ENCODE measurements at regions not wholly inside any gene's neighbourhood (a gene's known extent, or its start where the extent isn't known, plus 50 kb on each side); places are given as distances from the start of the nearest gene placed in this dataset.

GRCh38 chr3:41035456-41036022 lies 163.8 kb upstream of the CTNNB1 start:
- Mint-ChIP-seq H3K9me3 (no peaks in the 10 kb centered on the region), H3K27me3 (peaks cover 4% of the 10 kb centered on the region), H3K27ac (no peak overlapping the region), H3K4me3 (no peak overlapping the region), H3K4me1 (ENCODE audit: low read depth) (no peaks in the 10 kb centered on the region), H3K36me3 (ENCODE audit: low read depth) (no peaks in the 10 kb centered on the region)

- Mint-ChIP-seq H3K36me3 (ENCODE audit: low read depth) (no peaks in the 10 kb centered on the region), H3K9me3 (no peaks in the 10 kb centered on the region), H3K27me3 (no peaks in the 10 kb centered on the region), H3K4me1 (ENCODE audit: low read depth) (no peaks in the 10 kb centered on the region), H3K4me3 (no peak overlapping the region), H3K27ac (no peak overlapping the region)
Measured at GRCh38 chr3:41037651-41038334, 161.5 kb upstream of the CTNNB1 start.

DNA sequence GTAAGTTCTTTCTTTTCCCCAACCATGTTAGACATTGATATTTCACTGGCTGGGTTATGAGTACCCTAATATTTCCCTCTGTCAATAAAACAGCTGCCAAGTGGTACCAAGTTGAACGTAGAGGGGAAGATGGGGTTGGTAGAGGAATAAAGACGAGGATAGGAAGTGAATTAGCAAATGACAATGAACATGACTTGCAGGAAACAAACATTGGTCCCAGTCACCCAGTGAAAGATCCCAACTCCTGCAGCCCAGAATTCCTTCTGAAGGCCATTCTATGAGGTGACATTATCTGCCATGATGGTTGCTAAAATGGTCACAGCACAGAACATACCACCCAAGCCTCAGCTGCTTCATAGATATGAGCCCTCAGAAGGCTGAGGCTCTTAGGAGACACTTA lies 159.0 kb upstream of the CTNNB1 start:
- no peaks in the 10 kb centered on the region for H3K4me1 Mint-ChIP-seq (ENCODE audit: low read depth)
- H3K27me3 Mint-ChIP-seq = no peaks in the 10 kb centered on the region
- H3K36me3 Mint-ChIP-seq (ENCODE audit: low read depth) = no peaks in the 10 kb centered on the region
- H3K27ac Mint-ChIP-seq = no peak overlapping the region
- no peak overlapping the region for H3K4me3 Mint-ChIP-seq
- H3K9me3 Mint-ChIP-seq = no peaks in the 10 kb centered on the region

- no peak overlapping the region for H3K27ac Mint-ChIP-seq
- H3K27me3 Mint-ChIP-seq = no peaks in the 10 kb centered on the region
- no peaks in the 10 kb centered on the region for H3K36me3 Mint-ChIP-seq (ENCODE audit: low read depth)
- H3K9me3 Mint-ChIP-seq = no peaks in the 10 kb centered on the region
- H3K4me3 Mint-ChIP-seq = no peak overlapping the region
- no peaks in the 10 kb centered on the region for H3K4me1 Mint-ChIP-seq (ENCODE audit: low read depth)
Measured at GRCh38 chr3:41041462-41041861, 157.8 kb upstream of the CTNNB1 start.

DNA sequence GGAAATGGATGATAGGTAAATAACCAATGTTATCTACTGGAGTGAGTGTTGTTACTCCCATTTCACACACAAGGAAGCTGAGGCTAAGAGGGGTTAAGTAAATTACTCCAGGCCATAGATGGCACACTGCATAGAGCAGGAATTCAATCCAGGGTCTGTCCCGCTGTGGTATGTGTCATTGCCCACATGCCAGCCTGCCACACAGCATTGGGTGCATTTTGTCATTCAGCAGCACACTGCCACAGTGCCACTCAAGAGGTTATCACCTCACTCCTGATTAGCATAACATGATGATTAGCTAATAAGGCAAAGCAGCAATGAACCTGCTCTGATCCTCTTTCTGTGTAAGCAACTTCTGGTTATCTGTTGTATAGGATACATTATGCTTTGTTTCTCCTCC lies 157.4 kb upstream of the CTNNB1 start:
- Mint-ChIP-seq H3K4me1 (ENCODE audit: low read depth) (no peaks in the 10 kb centered on the region), H3K9me3 (no peaks in the 10 kb centered on the region), H3K27ac (no peak overlapping the region), H3K4me3 (no peak overlapping the region), H3K27me3 (no peaks in the 10 kb centered on the region), H3K36me3 (ENCODE audit: low read depth) (no peaks in the 10 kb centered on the region)

GRCh38 chr3:41044523-41044922 lies 154.8 kb upstream of the CTNNB1 start:
- Mint-ChIP-seq H3K36me3 (ENCODE audit: low read depth) (no peaks in the 10 kb centered on the region), H3K9me3 (no peaks in the 10 kb centered on the region)

DNA sequence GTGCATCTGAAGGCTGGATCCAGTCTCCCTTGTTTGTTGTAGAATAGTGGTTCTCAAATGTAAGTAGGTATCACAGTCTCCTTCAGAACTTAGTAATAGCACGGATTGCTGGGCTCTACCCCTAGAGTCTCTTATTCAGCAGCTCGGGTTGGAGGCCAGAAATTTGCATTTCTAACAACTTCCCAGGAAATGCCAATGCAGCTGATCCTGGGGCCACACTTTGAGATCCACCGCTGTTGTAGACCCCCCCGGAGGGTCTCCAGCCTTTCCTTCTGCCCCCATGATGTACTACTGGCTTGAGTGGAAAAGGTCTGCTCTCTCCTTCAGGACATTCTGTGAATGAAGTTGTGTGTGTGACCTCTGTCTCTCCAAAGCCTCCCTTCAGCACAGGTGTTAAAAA lies 153.8 kb upstream of the CTNNB1 start:
- no peak overlapping the region for H3K4me3 Mint-ChIP-seq
- H3K4me1 Mint-ChIP-seq (ENCODE audit: low read depth) = no peaks in the 10 kb centered on the region
- no peak overlapping the region for H3K27ac Mint-ChIP-seq
- H3K36me3 Mint-ChIP-seq (ENCODE audit: low read depth) = no peaks in the 10 kb centered on the region
- H3K27me3 Mint-ChIP-seq = no peaks in the 10 kb centered on the region
- no peaks in the 10 kb centered on the region for H3K9me3 Mint-ChIP-seq

More at GRCh38 chr3:41044523-41044922, 154.8 kb upstream of the CTNNB1 start:
- H3K27ac Mint-ChIP-seq = no peak overlapping the region
- H3K4me1 Mint-ChIP-seq (ENCODE audit: low read depth) = no peaks in the 10 kb centered on the region
- H3K4me3 Mint-ChIP-seq = no peak overlapping the region
- H3K27me3 Mint-ChIP-seq = no peaks in the 10 kb centered on the region

GRCh38 chr3:41050144-41050543 lies 149.2 kb upstream of the CTNNB1 start:
- H3K9me3 Mint-ChIP-seq = peaks cover 2% of the 10 kb centered on the region
- H3K4me3 Mint-ChIP-seq = no peak overlapping the region
- H3K27ac Mint-ChIP-seq = no peak overlapping the region
- H3K4me1 Mint-ChIP-seq (ENCODE audit: low read depth) = peaks cover 4% of the 10 kb centered on the region
- peaks cover 3% of the 10 kb centered on the region for H3K27me3 Mint-ChIP-seq
- no peaks in the 10 kb centered on the region for H3K36me3 Mint-ChIP-seq (ENCODE audit: low read depth)

GRCh38 chr3:41053220-41053619 lies 146.1 kb upstream of the CTNNB1 start:
- peaks cover 2% of the 10 kb centered on the region for H3K9me3 Mint-ChIP-seq
- peaks cover 3% of the 10 kb centered on the region for H3K27me3 Mint-ChIP-seq
- H3K4me3 Mint-ChIP-seq = no peak overlapping the region
- no peaks in the 10 kb centered on the region for H3K36me3 Mint-ChIP-seq (ENCODE audit: low read depth)
- peaks cover 4% of the 10 kb centered on the region for H3K4me1 Mint-ChIP-seq (ENCODE audit: low read depth)
- H3K27ac Mint-ChIP-seq = no peak overlapping the region

DNA sequence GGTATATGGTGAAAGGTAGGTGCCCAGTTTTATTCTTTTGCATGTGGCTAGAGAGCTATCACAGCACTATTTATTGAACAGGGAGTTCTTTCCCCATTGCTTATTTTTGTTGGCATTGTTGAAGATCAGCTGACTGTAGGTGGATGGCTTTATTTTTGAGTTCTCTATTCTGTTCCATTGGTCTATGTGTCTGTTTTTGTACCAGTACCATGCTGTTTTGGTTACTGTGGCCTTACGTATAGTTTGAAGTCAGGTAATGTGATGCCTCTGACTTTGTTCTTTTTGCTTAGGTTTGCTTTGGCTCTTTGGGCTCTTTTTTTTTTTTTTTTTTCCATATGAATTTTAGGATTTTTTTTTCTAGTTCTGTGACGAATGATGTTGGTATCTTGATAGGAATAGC lies 139.2 kb upstream of the CTNNB1 start:
- H3K4me1 Mint-ChIP-seq (ENCODE audit: low read depth) = no peaks in the 10 kb centered on the region
- no peak overlapping the region for H3K4me3 Mint-ChIP-seq
- H3K27ac Mint-ChIP-seq = no peak overlapping the region
- H3K27me3 Mint-ChIP-seq = no peaks in the 10 kb centered on the region
- H3K36me3 Mint-ChIP-seq (ENCODE audit: low read depth) = no peaks in the 10 kb centered on the region
- no peaks in the 10 kb centered on the region for H3K9me3 Mint-ChIP-seq

DNA sequence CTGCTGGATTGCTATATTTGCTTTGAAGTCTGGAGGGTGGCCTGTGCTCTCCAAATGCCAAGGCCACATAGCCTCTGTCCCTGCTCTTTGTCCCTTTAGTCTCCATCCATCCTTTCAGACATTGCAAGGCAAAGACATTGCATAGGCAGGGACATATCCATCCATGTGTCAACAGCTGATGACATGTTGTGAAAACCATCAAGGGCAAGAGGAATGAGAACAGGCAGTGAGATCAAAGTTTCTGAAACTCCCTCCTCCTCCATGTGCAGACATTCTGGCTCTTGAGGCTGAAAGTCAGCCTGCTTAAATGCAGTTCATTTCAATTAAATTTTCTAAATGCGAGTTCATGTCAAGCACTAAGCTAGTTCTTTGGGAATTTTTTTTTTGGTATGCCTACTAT lies 135.2 kb upstream of the CTNNB1 start:
- Mint-ChIP-seq H3K27ac (no peak overlapping the region), H3K9me3 (no peaks in the 10 kb centered on the region)

GRCh38 chr3:41064526-41064925 lies 134.8 kb upstream of the CTNNB1 start:
- H3K9me3 Mint-ChIP-seq = no peaks in the 10 kb centered on the region
- no peaks in the 10 kb centered on the region for H3K36me3 Mint-ChIP-seq (ENCODE audit: low read depth)
- no peaks in the 10 kb centered on the region for H3K4me1 Mint-ChIP-seq (ENCODE audit: low read depth)
- no peak overlapping the region for H3K27ac Mint-ChIP-seq
- no peaks in the 10 kb centered on the region for H3K27me3 Mint-ChIP-seq
- H3K4me3 Mint-ChIP-seq = no peak overlapping the region

More for the DNA sequence above, 135.2 kb upstream of the CTNNB1 start:
- Mint-ChIP-seq H3K36me3 (ENCODE audit: low read depth) (no peaks in the 10 kb centered on the region), H3K27me3 (no peaks in the 10 kb centered on the region), H3K4me1 (ENCODE audit: low read depth) (no peaks in the 10 kb centered on the region), H3K4me3 (no peak overlapping the region)

DNA sequence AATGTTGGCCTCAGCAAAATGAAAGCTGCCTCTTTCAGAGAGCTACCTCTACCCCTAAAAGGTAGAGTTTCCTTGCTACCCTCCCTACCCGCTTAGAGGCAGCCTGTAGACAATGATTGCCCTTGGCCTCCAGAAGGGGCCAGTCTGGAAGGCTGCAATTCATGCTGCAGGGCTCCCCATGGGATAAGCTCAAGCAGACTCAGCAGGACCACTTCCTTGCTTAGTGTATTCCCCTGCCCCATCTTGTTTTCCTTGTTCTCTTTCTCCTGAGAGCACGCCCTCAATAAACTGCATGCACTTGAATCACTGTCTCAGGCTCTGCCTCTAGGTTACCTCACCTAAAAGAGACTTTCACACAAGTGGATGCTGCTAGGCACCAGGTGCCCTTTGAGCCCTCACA lies 134.0 kb upstream of the CTNNB1 start:
- Mint-ChIP-seq H3K27ac (no peak overlapping the region), H3K27me3 (no peaks in the 10 kb centered on the region), H3K36me3 (ENCODE audit: low read depth) (no peaks in the 10 kb centered on the region), H3K4me3 (no peak overlapping the region), H3K4me1 (ENCODE audit: low read depth) (no peaks in the 10 kb centered on the region), H3K9me3 (no peaks in the 10 kb centered on the region)

DNA sequence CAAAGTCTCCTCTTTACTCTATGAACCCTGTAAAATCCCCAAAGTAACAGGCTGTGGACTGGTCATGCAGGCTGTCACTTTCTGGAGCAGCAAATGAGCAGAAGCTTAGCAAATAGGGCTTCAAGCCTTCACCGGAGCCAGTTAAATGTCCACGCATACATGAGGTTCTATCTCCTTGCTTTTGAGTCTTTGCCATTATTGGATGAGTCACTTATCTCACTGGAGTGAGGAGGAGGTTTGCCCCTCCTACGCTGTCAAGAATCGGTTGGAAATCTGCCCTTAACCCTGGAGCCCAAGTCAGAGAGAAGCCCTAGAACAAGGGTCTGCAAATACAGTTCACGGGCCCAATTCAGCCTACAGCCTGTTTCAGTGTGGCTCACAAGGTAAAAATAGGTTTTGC lies 126.1 kb upstream of the CTNNB1 start:
- Mint-ChIP-seq H3K4me3 (no peak overlapping the region), H3K4me1 (ENCODE audit: low read depth) (no peaks in the 10 kb centered on the region), H3K36me3 (ENCODE audit: low read depth) (no peaks in the 10 kb centered on the region), H3K27ac (no peak overlapping the region), H3K9me3 (no peaks in the 10 kb centered on the region), H3K27me3 (peaks cover 4% of the 10 kb centered on the region)

DNA sequence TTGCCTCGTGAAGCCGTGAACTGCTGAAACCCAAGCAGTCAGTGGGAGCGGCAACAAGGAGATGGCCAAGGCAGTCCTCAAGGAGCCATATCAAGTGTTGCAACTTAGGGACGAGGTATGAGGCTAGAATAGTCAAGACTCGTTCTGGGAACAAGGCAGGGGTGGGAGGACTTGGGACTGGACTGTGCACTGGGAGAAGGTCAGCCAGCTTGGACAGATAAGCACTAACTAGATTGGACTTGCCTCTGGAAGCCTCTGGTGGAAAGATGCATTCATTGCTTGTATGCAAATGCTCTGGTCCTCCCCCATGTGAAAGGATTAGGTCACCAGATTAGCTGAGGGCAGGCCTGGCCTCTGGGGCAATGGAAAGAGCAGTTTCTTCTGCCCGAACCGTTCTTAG lies 123.3 kb upstream of the CTNNB1 start:
- no peak overlapping the region for H3K4me3 Mint-ChIP-seq
- no peaks in the 10 kb centered on the region for H3K4me1 Mint-ChIP-seq (ENCODE audit: low read depth)
- no peaks in the 10 kb centered on the region for H3K9me3 Mint-ChIP-seq
- H3K27me3 Mint-ChIP-seq = peaks cover 4% of the 10 kb centered on the region
- no peaks in the 10 kb centered on the region for H3K36me3 Mint-ChIP-seq (ENCODE audit: low read depth)
- no peak overlapping the region for H3K27ac Mint-ChIP-seq

- Mint-ChIP-seq H3K9me3 (no peaks in the 10 kb centered on the region), H3K4me1 (ENCODE audit: low read depth) (no peaks in the 10 kb centered on the region), H3K27me3 (no peaks in the 10 kb centered on the region), H3K27ac (no peak overlapping the region), H3K36me3 (ENCODE audit: low read depth) (no peaks in the 10 kb centered on the region), H3K4me3 (no peak overlapping the region)
Measured at GRCh38 chr3:41076399-41076798, 122.9 kb upstream of the CTNNB1 start.

All from stimulated activated naive CD8-positive, alpha-beta T cell treated with anti-CD3 and anti-CD28 coated beads, Interleukin-15, Interleukin-2, amounts not matched to agents 100 ng/mL and 50 ng/mL, for 24 hours (primary cell).